HEK293 (cell line): ENCODE measurements at regions not wholly inside any gene's neighbourhood (a gene's known extent, or its start where the extent isn't known, plus 50 kb on each side); places are given as distances from the start of the nearest gene placed in this dataset.
A peak's percentile ranks its signal among the peaks of the same experiment; 100 is the strongest.

Experiments
- CTCF ChIA-PET: fragments of 350-600 bp; formaldehyde crosslinking; extraction: SDS; loops from one replicate; lab custom pipeline; 2021; ENCODE audit warnings: antibody characterized with exemption; lab: Yijun Ruan, JAX
- POLR2A ChIA-PET: fragments of 300-600 bp; formaldehyde crosslinking; extraction: SDS; loops from one replicate; lab custom pipeline; 2020; ENCODE audit warnings: antibody characterized with exemption, inconsistent platforms; lab: Yijun Ruan, JAX
- H3K27ac ChIP-seq: fragments of 200-500 bp; sonication (Bioruptor generic); 2 replicates; pipeline ENCODE4 v1.5.1; 2014; ENCODE audit warnings: low read depth, low read length, control low read depth, inconsistent platforms; ENCODE audit errors: extremely low read depth
- H3K36me3 ChIP-seq, 2 experiments: fragments of 200-500 bp in 1 of 2; sonication (Bioruptor generic) in 1 of 2; 1 replicate in 1 of 2; 2 replicates in 1 of 2; pipeline ENCODE4 v1.5.1; 2014 to 2017; ENCODE audit warnings: inconsistent platforms in 2 of 2, low read length in 2 of 2; ENCODE audit not compliant: control insufficient read depth in 2 of 2, insufficient read depth in 1 of 2
- H3K4me1 ChIP-seq: fragments of 200-500 bp; sonication (Bioruptor generic); 2 replicates; pipeline ENCODE4 v1.5.1; 2014; ENCODE audit warnings: mild to moderate bottlenecking, low read length, inconsistent platforms; ENCODE audit not compliant: control insufficient read depth, insufficient read depth
- H3K4me3 ChIP-seq: 2 replicates; pipeline ENCODE4 v1.5.1; 2011; ENCODE audit warnings: low read depth, mild to moderate bottlenecking, control low read depth, low read length, moderate library complexity
- H3K9me3 ChIP-seq: fragments of 200-500 bp; sonication (Bioruptor generic); 2 replicates; pipeline ENCODE4 v1.5.1; 2014; ENCODE audit warnings: low read depth, low read length, inconsistent platforms; ENCODE audit not compliant: control insufficient read depth, insufficient read depth
- PRDM10 ChIP-seq: fragments of 450-650 bp; formaldehyde crosslinking; IDR thresholded peaks from 2 replicates; pipeline ENCODE4 v1.5.1; 2016; ENCODE audit warnings: missing biosample characterization, missing genetic modification characterization
- REST ChIP-seq: fragments of 450-650 bp; formaldehyde crosslinking; IDR thresholded peaks from 2 replicates; pipeline ENCODE4 v1.5.1; 2016; ENCODE audit warnings: missing biosample characterization, missing genetic modification characterization
- SCRT1 ChIP-seq: fragments of 450-650 bp; formaldehyde crosslinking; IDR thresholded peaks from 2 replicates; pipeline ENCODE4 v1.5.1; 2016; ENCODE audit warnings: missing biosample characterization, missing genetic modification characterization, borderline replicate concordance
- SCRT2 ChIP-seq: fragments of 450-650 bp; formaldehyde crosslinking; IDR thresholded peaks from 2 replicates; pipeline ENCODE4 v1.5.1; 2016; ENCODE audit warnings: missing biosample characterization, missing genetic modification characterization
- SETDB1 ChIP-seq: IDR thresholded peaks from one replicate; pipeline ENCODE4 v1.6.1; 2017; ENCODE audit warnings: mild to moderate bottlenecking, low read length, moderate library complexity, mixed read lengths; ENCODE audit not compliant: insufficient read length
- YY1 ChIP-seq: fragments of 450-650 bp; formaldehyde crosslinking; IDR thresholded peaks from 2 replicates; pipeline ENCODE4 v1.5.1; 2018; ENCODE audit warnings: missing biosample characterization, missing genetic modification characterization
- ZBTB44 ChIP-seq: fragments of 450-650 bp; IDR thresholded peaks from 2 replicates; pipeline ENCODE4 v1.5.1; 2018; ENCODE audit warnings: missing biosample characterization, mild to moderate bottlenecking, missing genetic modification characterization
- ZNF112 ChIP-seq: fragments of 450-650 bp; formaldehyde crosslinking; IDR thresholded peaks from 2 replicates; pipeline ENCODE4 v1.5.0; 2017; ENCODE audit warnings: missing biosample characterization, missing genetic modification characterization
- ZNF223 ChIP-seq: fragments of 450-650 bp; formaldehyde crosslinking; IDR thresholded peaks from 2 replicates; pipeline ENCODE4 v1.5.1; 2016; ENCODE audit warnings: missing biosample characterization, missing genetic modification characterization
- ZNF266 ChIP-seq: fragments of 450-650 bp; formaldehyde crosslinking; IDR thresholded peaks from 2 replicates; pipeline ENCODE4 v1.5.1; 2016; ENCODE audit warnings: missing biosample characterization, missing genetic modification characterization, low read depth
- ZNF423 ChIP-seq: fragments of 450-650 bp; formaldehyde crosslinking; IDR thresholded peaks from 2 replicates; pipeline ENCODE4 v1.5.1; 2016; ENCODE audit warnings: missing biosample characterization, missing genetic modification characterization
- ZNF530 ChIP-seq: fragments of 450-650 bp; formaldehyde crosslinking; IDR thresholded peaks from 2 replicates; pipeline ENCODE4 v1.5.1; 2016; ENCODE audit warnings: low read depth, missing biosample characterization, missing genetic modification characterization
- ZNF600 ChIP-seq: fragments of 450-650 bp; formaldehyde crosslinking; IDR thresholded peaks from 2 replicates; pipeline ENCODE4 v1.5.1; 2016; ENCODE audit warnings: missing biosample characterization, missing genetic modification characterization
- ZNF654 ChIP-seq: fragments of 450-650 bp; formaldehyde crosslinking; IDR thresholded peaks from 2 replicates; pipeline ENCODE4 v1.5.1; 2016; ENCODE audit warnings: low read depth, missing biosample characterization, missing genetic modification characterization
- ZSCAN18 ChIP-seq: fragments of 450-650 bp; formaldehyde crosslinking; IDR thresholded peaks from 2 replicates; pipeline ENCODE4 v1.5.1; 2016; ENCODE audit warnings: missing biosample characterization, missing genetic modification characterization
- ZXDB ChIP-seq: fragments of 450-650 bp; formaldehyde crosslinking; IDR thresholded peaks from 2 replicates; pipeline ENCODE4 v1.5.1; 2016; ENCODE audit warnings: missing biosample characterization, missing genetic modification characterization
- TF ChIP-seq, protein P1 (sequence below): fragments of 450-650 bp; formaldehyde crosslinking; IDR thresholded peaks from 2 replicates; pipeline ENCODE4 v1.5.1; 2017; ENCODE audit warnings: missing biosample characterization, missing genetic modification characterization

GRCh38 chr15:38066612-38067011 lies 132.2 kb downstream of the TMCO5A start:
- no peaks in the 10 kb centered on the region for H3K9me3 ChIP-seq
- CTCF ChIA-PET: no interaction called here
- peaks cover 9% of the 10 kb centered on the region; the same call in 1 of the 2 replicates for H3K4me1 ChIP-seq

DNA sequence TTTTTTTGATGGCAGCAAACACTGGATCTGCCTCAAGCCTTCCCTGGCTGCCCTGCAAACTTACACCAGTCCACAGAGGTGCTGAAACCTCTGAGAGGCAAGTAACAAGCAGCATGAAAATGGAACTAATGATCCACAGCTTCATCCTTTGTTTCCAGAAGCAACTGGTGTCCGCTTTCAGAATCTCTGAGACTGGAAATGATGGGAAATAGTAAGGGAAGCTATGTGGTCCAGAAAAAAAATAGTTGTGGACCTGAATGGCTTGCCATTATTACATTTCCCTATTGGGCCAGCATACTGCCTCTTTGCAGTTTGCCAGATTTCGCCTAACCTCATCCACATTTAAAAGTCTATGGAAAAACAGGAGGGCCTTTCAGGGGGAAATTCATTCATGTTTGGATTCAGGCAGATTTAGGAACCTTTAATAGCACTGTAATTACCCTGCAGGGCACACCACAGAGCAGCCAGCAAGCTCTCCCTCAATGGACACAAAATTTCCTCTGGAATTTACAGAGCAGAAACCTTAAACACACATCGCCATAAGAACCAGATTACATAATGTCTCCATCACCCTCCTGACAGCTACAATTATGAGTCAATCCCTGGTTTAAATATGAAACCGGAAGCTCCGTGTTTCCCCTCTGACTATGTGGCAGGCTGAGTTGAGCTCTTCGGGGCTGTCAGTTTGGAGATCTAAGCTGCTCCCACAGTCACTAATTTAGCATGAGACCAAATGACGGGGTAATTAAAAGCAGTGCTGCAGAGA lies 134.4 kb downstream of the TMCO5A start:
- no peaks in the 10 kb centered on the region for H3K9me3 ChIP-seq
- CTCF ChIA-PET: interaction anchor here (0.6 kb wide), 1 partner anchor 149 kb away, joined by 3 read pairs; no protein-coding TSS in a partner anchor
- peaks cover 17% of the 10 kb centered on the region for H3K4me1 ChIP-seq
- POLR2A ChIA-PET: interaction anchor here (1.8 kb wide), 1 partner anchor 183 kb away, joined by 6 read pairs; the partner anchor contains the start of gene SPRED1
- no peak overlapping the region for H3K27ac ChIP-seq
- no peak overlapping the region for H3K4me3 ChIP-seq
- no peaks in the 10 kb centered on the region for H3K36me3 ChIP-seq
- no peak for TF ChIP-seq SETDB1
- TF ChIP-seq, protein P1, sequence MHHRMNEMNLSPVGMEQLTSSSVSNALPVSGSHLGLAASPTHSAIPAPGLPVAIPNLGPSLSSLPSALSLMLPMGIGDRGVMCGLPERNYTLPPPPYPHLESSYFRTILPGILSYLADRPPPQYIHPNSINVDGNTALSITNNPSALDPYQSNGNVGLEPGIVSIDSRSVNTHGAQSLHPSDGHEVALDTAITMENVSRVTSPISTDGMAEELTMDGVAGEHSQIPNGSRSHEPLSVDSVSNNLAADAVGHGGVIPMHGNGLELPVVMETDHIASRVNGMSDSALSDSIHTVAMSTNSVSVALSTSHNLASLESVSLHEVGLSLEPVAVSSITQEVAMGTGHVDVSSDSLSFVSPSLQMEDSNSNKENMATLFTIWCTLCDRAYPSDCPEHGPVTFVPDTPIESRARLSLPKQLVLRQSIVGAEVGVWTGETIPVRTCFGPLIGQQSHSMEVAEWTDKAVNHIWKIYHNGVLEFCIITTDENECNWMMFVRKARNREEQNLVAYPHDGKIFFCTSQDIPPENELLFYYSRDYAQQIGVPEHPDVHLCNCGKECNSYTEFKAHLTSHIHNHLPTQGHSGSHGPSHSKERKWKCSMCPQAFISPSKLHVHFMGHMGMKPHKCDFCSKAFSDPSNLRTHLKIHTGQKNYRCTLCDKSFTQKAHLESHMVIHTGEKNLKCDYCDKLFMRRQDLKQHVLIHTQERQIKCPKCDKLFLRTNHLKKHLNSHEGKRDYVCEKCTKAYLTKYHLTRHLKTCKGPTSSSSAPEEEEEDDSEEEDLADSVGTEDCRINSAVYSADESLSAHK (tag by site-specific recombination): no peak
- TF ChIP-seq ZNF423: no peak
- no peak for TF ChIP-seq ZNF223 (tag by site-specific recombination)
- TF ChIP-seq REST (tag by site-specific recombination): no peak
- peak; percentile 79 for TF ChIP-seq SCRT2

More at GRCh38 chr15:38066612-38067011, 132.2 kb downstream of the TMCO5A start:
- H3K4me3 ChIP-seq: no peak overlapping the region
- H3K27ac ChIP-seq: no peak overlapping the region
- TF ChIP-seq PRDM10: no peak
- no peak for TF ChIP-seq ZNF600 (tag by site-specific recombination)
- TF ChIP-seq YY1 (tag by site-specific recombination): no peak
- TF ChIP-seq ZSCAN18 (tag by site-specific recombination): no peak
- TF ChIP-seq ZNF654 (tag by site-specific recombination): no peak
- TF ChIP-seq ZNF530: no peak
- TF ChIP-seq ZBTB44 (tag by site-specific recombination): no peak
- no peak for TF ChIP-seq ZNF112 (tag by site-specific recombination)
- TF ChIP-seq ZNF266 (tag by site-specific recombination): no peak
- TF ChIP-seq ZXDB (tag by site-specific recombination): no peak
- no peak for TF ChIP-seq SCRT1 (tag by site-specific recombination)
- H3K36me3 ChIP-seq: no peaks in the 10 kb centered on the region
- POLR2A ChIA-PET: interaction anchor here (0.6 kb wide), 1 partner anchor 272 kb away, joined by 4 read pairs; no protein-coding TSS in a partner anchor
